Neuronal stem cell (in vitro differentiated cells): ENCODE measurements at regions not wholly inside any gene's neighbourhood (a gene's known extent, or its start where the extent isn't known, plus 50 kb on each side); places are given as distances from the start of the nearest gene placed in this dataset.

Source experiments
- DNase-seq: peaks from one replicate; pipeline ENCODE4 v3.0.0-alpha.2; 2013; ENCODE audit warnings: low spot score
- H2AFZ ChIP-seq: one replicate; pipeline ENCODE4 v1.6.1; 2013; ENCODE audit warnings: mild to moderate bottlenecking, low read length, inconsistent platforms
- H2AK5ac ChIP-seq: 2 replicates; pipeline ENCODE4 v1.6.1; 2013; ENCODE audit warnings: low read depth, mild to moderate bottlenecking, inconsistent platforms, low read length, moderate library complexity, mixed read lengths
- H2BK120ac ChIP-seq: 2 replicates; pipeline ENCODE4 v1.6.1; 2013; ENCODE audit warnings: low read depth, mild to moderate bottlenecking, inconsistent platforms, low read length, moderate library complexity, mixed read lengths
- H2BK12ac ChIP-seq: one replicate; pipeline ENCODE4 v1.6.1; 2013; ENCODE audit warnings: low read length, inconsistent platforms
- H2BK15ac ChIP-seq: 2 replicates; pipeline ENCODE4 v1.6.1; 2013; ENCODE audit warnings: mild to moderate bottlenecking, low read length, inconsistent platforms, mixed read lengths
- H2BK5ac ChIP-seq: one replicate; pipeline ENCODE4 v1.6.1; 2013; ENCODE audit warnings: inconsistent platforms, mild to moderate bottlenecking, low read length, moderate library complexity
- H3K14ac ChIP-seq: one replicate; pipeline ENCODE4 v1.6.1; 2013; ENCODE audit warnings: low read length, inconsistent platforms
- H3K18ac ChIP-seq: 2 replicates; pipeline ENCODE4 v1.6.1; 2013; ENCODE audit warnings: low read length, inconsistent platforms
- H3K23ac ChIP-seq: 2 replicates; pipeline ENCODE4 v1.6.1; 2013; ENCODE audit warnings: low read depth, mild to moderate bottlenecking, mixed read lengths, low read length, inconsistent platforms; ENCODE audit not compliant: poor library complexity
- H3K27ac ChIP-seq: replicated peaks from 3 replicates; pipeline ENCODE4 v1.5.1; 2013; ENCODE audit warnings: low read length, inconsistent platforms
- H3K27me3 ChIP-seq, 3 experiments: 2 replicates each; pipeline ENCODE4 v1.6.1; 2013; ENCODE audit warnings: low read length in 3 of 3, mild to moderate bottlenecking in 2 of 3, inconsistent platforms in 1 of 3, low read depth in 1 of 3, mixed read lengths in 1 of 3, moderate library complexity in 1 of 3; ENCODE audit not compliant: control insufficient read depth in 3 of 3, insufficient read depth in 3 of 3
- H3K36me3 ChIP-seq, 2 donors: replicated peaks in 1 of 2; 2 replicates each; pipeline ENCODE4 v1.6.1; 2013; ENCODE audit warnings: low read length in 2 of 2; ENCODE audit not compliant: control insufficient read depth in 2 of 2, insufficient read depth in 2 of 2
- H3K4ac ChIP-seq: 2 replicates; pipeline ENCODE4 v1.6.1; 2013; ENCODE audit warnings: inconsistent platforms, mild to moderate bottlenecking, low read length, moderate library complexity
- H3K4me1 ChIP-seq, 2 donors: 1 replicate in 1 of 2; 2 replicates in 1 of 2; pipeline ENCODE4 v1.6.1; 2013; ENCODE audit warnings: low read length in 2 of 2, low read depth in 1 of 2; ENCODE audit not compliant: control insufficient read depth in 2 of 2, insufficient read depth in 1 of 2
- H3K4me2 ChIP-seq: one replicate; pipeline ENCODE4 v1.6.1; 2013; ENCODE audit warnings: mild to moderate bottlenecking, low read length, inconsistent platforms; ENCODE audit not compliant: insufficient read depth, poor library complexity, severe bottlenecking
- H3K4me3 ChIP-seq, 2 donors: 2 replicates each; pipeline ENCODE4 v1.5.1; 2013; ENCODE audit warnings: low read length in 2 of 2, mild to moderate bottlenecking in 2 of 2, inconsistent platforms in 1 of 2, moderate library complexity in 1 of 2
- H3K79me1 ChIP-seq: one replicate; pipeline ENCODE4 v1.6.1; 2013; ENCODE audit warnings: low read depth, mild to moderate bottlenecking, inconsistent platforms, low read length, moderate library complexity
- H3K9ac ChIP-seq: one replicate; pipeline ENCODE4 v1.6.1; 2013; ENCODE audit warnings: mild to moderate bottlenecking, low read depth, low read length, inconsistent platforms; ENCODE audit not compliant: poor library complexity
- H3K9me3 ChIP-seq, 2 donors: replicated peaks in 1 of 2; 2 replicates each; pipeline versions ENCODE3 to v1.6.1; 2013; ENCODE audit warnings: low read length in 2 of 2, mild to moderate bottlenecking in 2 of 2, inconsistent platforms in 1 of 2, low read depth in 1 of 2, mixed read lengths in 1 of 2, moderate library complexity in 1 of 2; ENCODE audit not compliant: control insufficient read depth in 2 of 2, insufficient read depth in 1 of 2
- H4K8ac ChIP-seq: one replicate; pipeline ENCODE4 v1.6.1; 2013; ENCODE audit warnings: low read depth, mild to moderate bottlenecking, inconsistent platforms, low read length, moderate library complexity
- H4K91ac ChIP-seq: one replicate; pipeline ENCODE4 v1.6.1; 2013; ENCODE audit warnings: low read length, low read depth, mild to moderate bottlenecking, inconsistent platforms; ENCODE audit not compliant: poor library complexity
- WGBS, 2 donors: extraction: QIAGEN DNeasy Blood & Tissue Kit; methylation state at CpG; one replicate each; pipeline ENCODE4 v1.1.7; 2013; ENCODE audit warnings: missing lambda C conversion rate in 2 of 2, mixed read lengths in 1 of 2; ENCODE audit not compliant: insufficient read length in 2 of 2, insufficient replicate concordance in 1 of 2; ENCODE audit errors: extremely low coverage in 2 of 2; 5-methylcytosine and 5-hydroxymethylcytosine counted together

DNA sequence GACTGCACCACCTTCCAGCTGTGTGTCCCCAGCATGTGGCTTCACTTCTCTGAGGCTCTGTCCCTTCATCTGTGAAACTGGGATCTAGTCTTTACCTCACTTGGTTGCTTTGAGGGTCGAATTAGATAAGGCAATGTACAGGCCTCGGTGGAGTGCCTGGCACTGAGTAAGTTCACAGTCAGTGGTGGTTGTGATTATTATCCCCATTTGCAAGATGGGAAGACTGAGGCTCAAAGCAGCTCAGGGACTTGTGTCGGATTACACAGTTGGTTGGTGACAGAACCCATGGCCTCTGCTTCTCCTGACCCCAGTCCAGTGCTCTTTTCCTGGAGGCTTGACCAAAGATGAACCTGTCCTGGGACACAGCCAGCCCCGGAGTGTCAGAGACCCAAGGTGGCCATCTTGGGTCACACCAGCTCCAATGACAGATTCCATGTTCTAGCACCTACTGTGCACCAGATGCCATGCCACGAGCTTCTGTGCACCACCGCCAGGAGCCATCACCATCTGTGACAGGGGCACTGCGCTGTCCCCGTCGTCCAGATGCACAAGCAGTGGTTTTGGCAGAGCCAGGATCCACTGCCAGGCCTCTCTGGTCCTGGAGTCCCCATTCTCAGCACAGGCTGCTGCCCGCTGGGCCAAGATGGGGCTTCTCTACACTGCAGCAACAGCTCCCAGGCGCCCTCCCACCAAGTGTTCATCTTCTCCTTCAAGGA, 60.5 kb downstream of the IGLL1 start:
- Histone ChIP-seq H3K9ac (no peak overlapping the region), H3K27ac (no peak overlapping the region), H2BK5ac (peak overlapping the region; percentile 97), H2BK120ac (peak overlapping the region; percentile 41), H3K4me1 (peaks cover 36% of the 10 kb centered on the region in 2 donors), H2BK12ac (no peak overlapping the region), H2AK5ac (peak overlapping the region; percentile 80), H3K79me1 (no peaks in the 10 kb centered on the region), H3K23ac (no peak overlapping the region), H3K18ac (peak overlapping the region; percentile 94), H3K4me2 (no peak overlapping the region), H2AFZ (peak overlapping the region; percentile 88), H3K27me3 (no peaks in the 10 kb centered on the region), H3K4me3 (no peak overlapping the region), H3K4ac (peak overlapping the region; percentile 2), H4K8ac (no peak overlapping the region), H2BK15ac (peak overlapping the region; percentile 77), H3K14ac (peak overlapping the region; percentile 10), H3K9me3 (no peaks in the 10 kb centered on the region), H4K91ac (no peak overlapping the region), H3K36me3 (no peaks in the 10 kb centered on the region)
- WGBS, 2 donors: no CpG with 5 or more reads among the region's 11 CpGs
- no peak for DNase-seq

GRCh38 chr22:23518376-23519187, 61.5 kb downstream of the IGLL1 start:
- H3K27ac ChIP-seq: peak overlapping the region; percentile 21
- H2BK12ac ChIP-seq: peak overlapping the region; percentile 59

DNA sequence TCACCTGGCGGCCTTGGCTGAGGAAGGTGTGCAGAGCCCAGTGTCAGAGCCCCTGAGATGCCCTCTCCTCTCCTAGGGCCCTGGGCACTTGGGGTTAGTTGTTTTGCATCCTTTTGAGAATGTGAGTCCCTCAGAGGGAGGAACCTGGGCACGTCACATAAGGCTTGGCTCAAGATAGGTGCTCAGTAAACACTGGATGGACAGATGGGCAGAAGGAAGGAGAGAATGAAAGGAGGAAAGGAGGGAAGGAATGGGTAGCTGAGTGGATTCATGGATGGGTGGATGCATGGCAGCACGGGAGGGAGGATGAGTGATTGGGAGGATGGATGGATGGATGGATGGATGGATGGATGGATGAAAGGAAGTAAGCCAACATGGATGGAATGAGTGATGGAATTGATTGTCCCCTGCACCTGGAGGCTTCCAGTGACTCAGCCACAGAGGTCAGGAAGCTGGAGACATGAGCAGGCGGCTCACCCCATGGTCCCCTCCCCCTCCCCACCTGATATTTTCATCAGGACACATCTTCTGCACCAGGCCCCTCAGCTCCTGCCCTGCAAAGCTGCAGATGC, 62.2 kb downstream of the IGLL1 start:
- peak overlapping the region; percentile 77 for H2BK15ac ChIP-seq
- no peak overlapping the region for H3K4me3 ChIP-seq
- H2AFZ ChIP-seq: peak overlapping the region; percentile 77
- peaks cover 1% of the 10 kb centered on the region for H3K79me1 ChIP-seq
- H3K27ac ChIP-seq: peak overlapping the region; percentile 21
- H3K27me3 ChIP-seq: no peaks in the 10 kb centered on the region
- no peak overlapping the region for H3K14ac ChIP-seq
- H3K9ac ChIP-seq: no peak overlapping the region
- WGBS, 2 donors: no CpG with 5 or more reads among the region's 4 CpGs
- H4K91ac ChIP-seq: no peak overlapping the region
- H3K4me2 ChIP-seq: no peak overlapping the region
- H3K18ac ChIP-seq: peak overlapping the region; percentile 94
- H3K4me1 ChIP-seq: peaks cover 32 to 34% of the 10 kb centered on the region in 2 donors
- no peaks in the 10 kb centered on the region for H3K9me3 ChIP-seq
- peak overlapping the region; percentile 63 for H2BK5ac ChIP-seq
- DNase-seq: no peak
- H2BK120ac ChIP-seq: no peak overlapping the region
- no peak overlapping the region for H3K4ac ChIP-seq
- no peaks in the 10 kb centered on the region for H3K36me3 ChIP-seq
- no peak overlapping the region for H4K8ac ChIP-seq
- no peak overlapping the region for H3K23ac ChIP-seq
- no peak overlapping the region for H2BK12ac ChIP-seq
- H2AK5ac ChIP-seq: peak overlapping the region; percentile 49

More at GRCh38 chr22:23518376-23519187, 61.5 kb downstream of the IGLL1 start:
- peaks cover 36% of the 10 kb centered on the region in 2 donors for H3K4me1 ChIP-seq
- H3K27me3 ChIP-seq: no peaks in the 10 kb centered on the region
- H3K9me3 ChIP-seq: no peaks in the 10 kb centered on the region
- no peaks in the 10 kb centered on the region for H3K36me3 ChIP-seq
- no CpG with 5 or more reads among the region's 24 CpGs for WGBS, 2 donors
- H4K91ac ChIP-seq: peak overlapping the region; percentile 6
- DNase-seq: no peak
- H3K4ac ChIP-seq: no peak overlapping the region
- H3K79me1 ChIP-seq: peaks cover 1% of the 10 kb centered on the region
- peak overlapping the region; percentile 63 for H2BK5ac ChIP-seq
- H2AFZ ChIP-seq: peak overlapping the region; percentile 77
- H2AK5ac ChIP-seq: peak overlapping the region; percentile 49
- H3K18ac ChIP-seq: peak overlapping the region; percentile 94
- H3K14ac ChIP-seq: no peak overlapping the region
- no peak overlapping the region for H3K23ac ChIP-seq
- no peak overlapping the region for H3K4me3 ChIP-seq
- no peak overlapping the region for H3K9ac ChIP-seq
- H2BK120ac ChIP-seq: peak overlapping the region; percentile 41
- peak overlapping the region; percentile 29 for H3K4me2 ChIP-seq
- H4K8ac ChIP-seq: no peak overlapping the region
- H2BK15ac ChIP-seq: peak overlapping the region; percentile 77

DNA sequence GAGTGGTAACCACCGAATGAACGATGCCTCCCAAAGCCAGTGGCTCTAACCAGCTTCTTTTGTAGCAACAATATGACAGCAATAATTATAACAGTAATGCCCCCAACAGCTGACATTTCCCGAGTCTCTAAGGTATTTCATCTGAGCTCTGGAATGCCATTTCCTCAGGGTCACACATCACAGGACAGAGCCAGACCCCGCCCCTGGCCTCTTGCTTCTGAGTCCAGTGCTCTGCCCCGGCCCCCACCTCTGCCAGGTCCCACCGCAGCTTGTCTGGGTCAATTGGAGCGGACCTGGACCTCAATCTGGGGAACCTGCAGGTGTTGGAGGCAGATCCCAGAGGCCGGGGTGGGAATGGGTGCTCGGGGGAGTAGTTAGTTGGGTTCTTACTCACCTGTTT, 63.8 kb downstream of the IGLL1 start:
- no peak overlapping the region for H2AK5ac ChIP-seq
- no CpG with 5 or more reads among the region's 9 CpGs for WGBS, 2 donors
- H4K8ac ChIP-seq: no peak overlapping the region
- H3K23ac ChIP-seq: no peak overlapping the region
- H3K4me1 ChIP-seq: peaks cover 28 to 31% of the 10 kb centered on the region in 2 donors
- H3K9ac ChIP-seq: no peak overlapping the region
- H2BK120ac ChIP-seq: no peak overlapping the region
- no peak overlapping the region for H2BK15ac ChIP-seq
- peaks cover 1% of the 10 kb centered on the region for H3K79me1 ChIP-seq
- no peak overlapping the region for H3K4ac ChIP-seq
- no peak overlapping the region for H3K27ac ChIP-seq
- no peak overlapping the region for H3K4me2 ChIP-seq
- H3K4me3 ChIP-seq: no peak overlapping the region
- H2BK12ac ChIP-seq: no peak overlapping the region
- no peaks in the 10 kb centered on the region for H3K9me3 ChIP-seq
- H2AFZ ChIP-seq: no peak overlapping the region
- H4K91ac ChIP-seq: no peak overlapping the region
- peak overlapping the region; percentile 75 for H3K18ac ChIP-seq
- H3K36me3 ChIP-seq: no peaks in the 10 kb centered on the region
- H2BK5ac ChIP-seq: no peak overlapping the region
- H3K27me3 ChIP-seq: no peaks in the 10 kb centered on the region
- no peak overlapping the region for H3K14ac ChIP-seq
- no peak for DNase-seq
